ENCODE measurements at regions not wholly inside any gene's neighbourhood (a gene's known extent, or its start where the extent isn't known, plus 50 kb on each side); places are given as distances from the start of the nearest gene placed in this dataset.

- intact Hi-C loops (cut with DNase I) = no loop called here
- DNase-seq (peak in 1 of 3 donors; percentile 26), ATAC-seq (peak; percentile 29 to 88 (median 41))
- TF ChIP-seq CTCF (IDR thresholded peaks at IDR 0.05) (no peak), POLR2A (IDR thresholded peaks at IDR 0.05) (no peak)
- 37% methylated on average over 3 of the region's 7 CpGs for WGBS (ENCODE audit: insufficient coverage, low coverage, low lambda C conversion rate, missing lambda C conversion rate)
- no peaks in the 10 kb centered on the region for H3K9me3 ChIP-seq
- no peak overlapping the region for H3K27ac ChIP-seq
- no peak overlapping the region for H3K4me3 ChIP-seq
- no peaks in the 10 kb centered on the region for H3K4me1 ChIP-seq
- no peaks in the 10 kb centered on the region for H3K27me3 ChIP-seq
- no peaks in the 10 kb centered on the region for H3K36me3 ChIP-seq
Observed at GRCh38 chr2:88857951-88858411, 166.5 kb downstream of the RPIA start.

DNA sequence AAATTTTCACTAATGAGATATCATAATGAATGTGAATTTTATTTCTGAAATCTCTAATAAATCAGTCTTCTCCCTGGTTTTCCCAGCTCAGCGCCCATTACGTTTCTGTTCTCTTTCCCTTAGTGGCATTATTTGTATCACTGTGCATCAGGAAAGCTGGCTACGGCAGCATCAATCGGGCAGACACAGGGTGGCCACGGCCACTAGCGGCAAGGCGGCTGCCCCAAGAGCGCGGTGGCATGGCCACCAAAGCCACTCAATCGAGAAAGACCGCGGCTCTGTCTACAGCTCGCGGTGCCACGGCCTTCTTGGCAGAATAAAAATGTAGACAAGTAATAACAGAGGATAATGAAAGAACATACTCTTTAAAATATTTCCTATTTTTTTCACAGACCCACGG lies 168.0 kb downstream of the RPIA start:
- H3K27ac ChIP-seq = no peak overlapping the region
- H3K4me1 ChIP-seq = no peaks in the 10 kb centered on the region
- no peaks in the 10 kb centered on the region for H3K9me3 ChIP-seq
- TF ChIP-seq POLR2A (IDR thresholded peaks at IDR 0.05) (no peak), CTCF (IDR thresholded peaks at IDR 0.05) (no peak)
- H3K4me3 ChIP-seq = no peak overlapping the region
- 90% methylated on average over 16 of the region's 16 CpGs for WGBS (ENCODE audit: insufficient coverage, low coverage, low lambda C conversion rate, missing lambda C conversion rate)
- intact Hi-C loops (cut with DNase I) = no loop called here
- no peaks in the 10 kb centered on the region for H3K36me3 ChIP-seq
- DNase-seq = no peak
- H3K27me3 ChIP-seq = no peaks in the 10 kb centered on the region
- no peak for ATAC-seq

- no peak for ATAC-seq
- TF ChIP-seq POLR2A (IDR thresholded peaks at IDR 0.05) (no peak), CTCF (IDR thresholded peaks at IDR 0.05) (no peak)
- Histone ChIP-seq H3K36me3 (no peaks in the 10 kb centered on the region), H3K4me1 (no peaks in the 10 kb centered on the region), H3K27ac (no peak overlapping the region), H3K27me3 (no peaks in the 10 kb centered on the region), H3K9me3 (no peaks in the 10 kb centered on the region), H3K4me3 (no peak overlapping the region)
- WGBS (ENCODE audit: insufficient coverage, low coverage, low lambda C conversion rate, missing lambda C conversion rate) = 77% methylated on average over 11 of the region's 11 CpGs
- intact Hi-C loops (cut with DNase I) = no loop called here
- no peak for DNase-seq
Observed at GRCh38 chr2:88860421-88861075, 169.1 kb downstream of the RPIA start.

DNA sequence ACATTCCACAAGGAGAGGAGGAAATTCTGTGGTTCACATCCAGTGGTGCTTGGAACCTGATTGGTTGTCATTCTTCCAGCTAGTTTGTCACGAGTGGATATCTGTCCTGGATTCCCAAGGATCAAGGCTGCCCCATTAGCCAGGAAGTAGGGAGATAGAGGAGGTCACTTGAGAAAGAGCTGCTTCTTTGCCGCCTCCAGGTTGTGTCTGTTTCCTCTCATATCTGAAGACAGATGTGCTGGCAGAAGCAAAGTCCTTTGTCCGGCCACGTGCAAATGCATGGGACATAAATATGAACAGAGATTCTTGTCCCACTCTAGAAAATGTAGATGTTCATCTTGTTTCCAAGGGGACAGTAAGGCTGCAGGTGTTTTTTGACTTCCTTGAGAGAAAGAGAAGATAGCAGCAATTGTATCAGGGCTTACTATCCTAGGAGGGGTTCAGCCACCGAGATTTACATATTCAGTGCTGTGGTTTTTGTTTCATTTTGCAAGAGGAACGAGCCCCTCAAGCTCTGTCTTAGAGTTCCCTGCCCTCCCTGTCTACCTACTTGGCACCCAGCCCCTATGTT lies 174.4 kb downstream of the RPIA start:
- no peak overlapping the region for H3K27ac ChIP-seq
- intact Hi-C loops (cut with DNase I) = no loop called here
- no peak for ATAC-seq
- H3K9me3 ChIP-seq = no peaks in the 10 kb centered on the region
- no peaks in the 10 kb centered on the region for H3K27me3 ChIP-seq
- TF ChIP-seq CTCF (IDR thresholded peaks at IDR 0.05) (no peak), POLR2A (IDR thresholded peaks at IDR 0.05) (no peak)
- H3K4me3 ChIP-seq = no peak overlapping the region
- H3K4me1 ChIP-seq = no peaks in the 10 kb centered on the region
- DNase-seq = no peak
- no peaks in the 10 kb centered on the region for H3K36me3 ChIP-seq
- WGBS (ENCODE audit: insufficient coverage, low coverage, low lambda C conversion rate, missing lambda C conversion rate) = 24% methylated on average over 6 of the region's 6 CpGs
